GM19463 (cell line): ENCODE measurements at regions not wholly inside any gene's neighbourhood (a gene's known extent, or its start where the extent isn't known, plus 50 kb on each side); places are given as distances from the start of the nearest gene placed in this dataset.
"Not testable (repeated sequence)": the region's sequence is repeated elsewhere in the genome, so short reads cannot be mapped to it uniquely, and the experiment has no call there.

Experiments
- ATAC-seq: cut with Tn5 transposase; IDR thresholded peaks from one replicate; pipeline ENCODE4 v1.9.1; 2021; ENCODE audit warnings: mild to moderate bottlenecking, moderate library complexity; ENCODE audit not compliant: unreplicated experiment

DNA sequence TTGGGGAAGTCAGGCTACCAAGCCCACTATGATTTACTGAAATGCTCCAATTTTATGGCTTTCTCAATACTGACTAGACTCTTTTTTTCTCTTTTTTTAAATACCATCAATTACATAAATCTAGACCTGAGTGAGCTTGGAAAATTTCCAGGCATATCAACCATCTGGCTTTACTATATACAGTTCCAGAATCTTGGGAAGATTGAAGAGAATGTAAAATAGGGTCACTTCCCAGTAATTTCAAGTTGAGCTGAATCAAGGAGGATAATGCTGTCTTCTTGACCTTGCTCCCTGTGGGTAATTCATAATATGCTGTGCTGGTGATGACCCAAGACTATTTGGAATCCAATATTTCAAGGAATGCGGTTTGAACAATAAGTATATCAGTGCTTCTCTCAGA lies 108.1 kb downstream of the MAP3K21 start:
- ATAC-seq, result no peak

DNA sequence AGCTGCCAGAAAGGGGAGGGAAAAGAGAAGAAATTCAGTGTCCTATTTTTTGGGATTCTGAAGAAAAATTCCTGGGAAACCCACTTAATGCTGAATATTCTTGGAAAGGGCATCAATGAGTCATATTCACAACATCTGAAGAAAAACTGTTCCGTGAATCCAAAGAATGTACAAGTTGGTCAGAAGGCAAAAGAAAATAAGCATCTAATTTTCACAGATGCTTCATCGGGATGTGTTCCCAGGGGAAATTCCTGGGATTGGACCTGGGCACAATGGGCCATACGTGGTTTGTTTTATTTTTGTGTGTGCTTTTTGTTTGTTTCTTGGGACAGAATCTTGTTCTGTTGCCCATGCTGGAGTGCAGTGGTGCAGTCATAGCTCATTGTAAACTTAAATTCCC lies 112.2 kb downstream of the MAP3K21 start:
- no peak for ATAC-seq

DNA sequence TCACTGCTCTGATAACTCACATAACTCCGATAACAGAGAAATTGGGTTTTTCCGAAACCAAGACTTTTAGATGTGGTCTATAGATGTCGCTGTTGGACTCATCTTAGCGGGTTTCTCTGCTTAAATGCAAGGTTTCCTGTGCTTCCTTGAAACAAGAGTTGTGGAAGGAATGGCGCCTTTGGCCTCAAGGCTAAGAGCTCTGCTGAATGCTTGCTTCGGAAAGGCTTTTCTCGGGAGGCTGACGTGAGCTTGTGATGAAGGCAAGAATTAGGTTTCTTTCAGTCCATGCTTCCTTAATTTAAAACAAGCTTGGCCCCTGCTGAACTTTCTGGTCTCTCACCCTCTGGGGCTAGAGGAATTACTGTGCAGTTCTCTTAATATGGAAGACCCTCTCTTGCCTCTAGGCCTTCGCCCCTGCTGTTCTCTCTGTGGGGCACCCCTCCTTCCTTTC lies 113.5 kb downstream of the MAP3K21 start:
- no peak for ATAC-seq

DNA sequence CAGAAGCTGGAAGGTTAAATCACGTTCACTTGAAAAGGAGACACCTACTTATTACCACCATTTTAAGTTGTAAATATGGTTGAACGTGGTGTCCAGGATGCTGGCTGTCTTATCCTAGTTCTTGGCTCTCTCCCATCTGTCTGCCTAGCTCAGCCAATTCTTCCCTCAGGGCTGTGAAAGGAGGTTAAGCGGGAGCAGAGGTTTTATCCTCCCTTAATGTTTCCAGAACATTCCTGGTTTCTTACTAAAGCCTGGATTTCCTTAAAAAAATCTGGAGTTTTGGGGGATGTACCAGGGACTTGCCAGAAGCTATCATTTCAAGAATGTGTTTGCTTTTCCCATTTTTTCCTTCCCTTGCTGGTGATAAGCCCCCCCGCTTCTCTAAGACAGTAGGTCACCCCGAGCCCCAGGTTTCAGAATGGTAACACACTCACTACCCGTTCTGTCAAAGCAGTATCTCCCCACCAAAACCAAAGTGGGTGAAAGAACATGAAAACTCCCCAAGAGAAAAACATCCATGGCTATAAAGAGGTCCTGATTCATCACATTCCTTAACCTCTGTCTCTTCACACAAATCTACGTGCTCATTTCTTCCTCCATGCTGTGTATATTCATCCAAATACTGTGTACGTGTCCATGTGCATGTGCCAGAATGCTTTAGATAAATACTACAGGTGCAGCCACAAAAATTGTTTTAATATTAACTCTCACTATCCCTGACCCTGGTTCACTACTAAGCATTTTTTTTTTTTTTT lies 114.7 kb downstream of the MAP3K21 start:
- no peak for ATAC-seq

DNA sequence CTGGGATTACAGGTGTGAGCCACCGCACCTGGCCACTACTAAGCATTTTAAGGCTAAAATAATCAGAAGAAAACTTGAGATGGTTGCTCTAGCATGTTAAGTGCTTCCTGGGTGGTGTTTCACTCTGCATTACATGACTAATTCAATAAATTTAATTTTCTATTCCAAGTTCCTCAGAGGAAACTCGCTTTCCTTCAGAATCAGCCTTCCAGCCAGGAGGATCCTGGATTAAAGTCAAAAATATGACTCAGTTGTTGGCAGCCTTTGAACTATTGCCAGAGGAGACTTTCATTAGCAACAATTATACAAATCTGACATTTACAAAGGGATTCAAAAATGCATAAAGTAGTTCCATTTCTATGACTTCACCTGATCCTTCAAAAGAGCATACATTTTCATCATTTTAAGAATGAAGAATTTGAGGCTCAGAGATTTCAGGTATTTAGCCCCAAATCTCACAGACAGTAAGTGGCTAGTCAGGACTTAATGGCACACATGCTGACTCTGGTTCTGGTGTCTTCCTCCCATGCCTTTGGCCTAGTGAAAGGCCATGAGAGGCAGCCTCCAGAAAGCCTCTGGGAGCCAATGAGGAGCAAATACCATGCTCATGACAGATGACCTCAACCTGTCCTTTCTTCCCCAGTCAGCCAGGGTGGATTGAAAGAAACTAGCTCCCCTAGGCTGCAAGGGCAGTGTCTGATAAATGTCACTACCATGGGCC lies 115.7 kb downstream of the MAP3K21 start:
- no peak for ATAC-seq

DNA sequence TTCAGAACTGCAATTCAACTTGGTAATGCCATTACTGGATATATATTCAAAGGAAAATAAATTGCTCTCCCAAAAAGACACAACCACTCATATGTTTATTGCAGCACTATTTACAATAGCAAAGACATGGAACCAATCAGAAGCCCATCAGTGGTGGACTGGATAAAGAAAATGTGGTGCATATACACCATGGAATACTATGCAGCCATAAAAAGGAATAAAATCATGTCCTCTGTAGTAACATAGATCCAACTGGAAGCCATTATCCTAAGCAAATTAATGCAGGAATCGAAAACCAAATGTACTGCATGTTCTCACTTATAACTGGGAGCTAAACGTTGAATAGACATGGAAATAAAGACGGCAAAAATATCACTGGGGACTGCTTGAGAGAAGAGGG lies 117.0 kb downstream of the MAP3K21 start:
- ATAC-seq, result no peak

DNA sequence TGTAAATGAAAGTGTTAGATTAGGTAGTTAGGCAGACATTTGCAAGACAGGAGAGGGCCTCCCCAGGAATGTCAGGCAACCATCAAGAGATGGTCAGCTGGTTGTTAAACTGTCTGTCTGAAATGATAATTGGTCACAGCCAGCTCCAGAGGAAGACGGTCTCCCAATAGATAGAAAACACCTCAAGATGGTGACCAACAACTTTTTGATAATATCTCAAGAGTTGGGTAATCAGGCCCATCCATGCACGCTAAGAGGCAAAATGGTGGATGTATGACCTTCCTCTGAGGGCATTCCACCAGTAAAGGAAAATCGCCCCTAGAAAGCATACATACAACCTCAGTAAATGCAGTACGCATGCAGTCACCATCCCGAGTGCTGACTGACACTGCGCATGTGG lies 118.2 kb downstream of the MAP3K21 start:
- ATAC-seq, result no peak

DNA sequence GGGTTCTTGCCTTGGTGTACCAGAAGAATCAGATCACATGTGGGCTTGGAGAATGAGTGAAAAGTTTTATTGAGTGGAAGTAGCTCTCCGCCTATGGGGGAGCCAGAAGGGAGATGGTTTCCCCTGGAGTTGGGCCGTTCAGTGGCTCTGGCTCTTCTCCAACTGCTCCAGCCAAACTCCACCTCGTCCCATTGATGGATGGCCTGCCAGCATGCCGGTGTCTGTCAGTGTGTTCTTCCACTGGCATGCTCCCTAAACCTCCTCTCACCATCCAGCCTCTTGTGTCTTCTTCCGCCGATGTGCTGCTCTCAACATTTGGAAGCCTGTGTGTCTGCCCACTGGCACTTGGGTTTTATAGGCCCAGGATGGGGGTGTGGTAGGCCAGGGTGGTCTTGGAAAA lies 119.4 kb downstream of the MAP3K21 start:
- ATAC-seq, result no peak

DNA sequence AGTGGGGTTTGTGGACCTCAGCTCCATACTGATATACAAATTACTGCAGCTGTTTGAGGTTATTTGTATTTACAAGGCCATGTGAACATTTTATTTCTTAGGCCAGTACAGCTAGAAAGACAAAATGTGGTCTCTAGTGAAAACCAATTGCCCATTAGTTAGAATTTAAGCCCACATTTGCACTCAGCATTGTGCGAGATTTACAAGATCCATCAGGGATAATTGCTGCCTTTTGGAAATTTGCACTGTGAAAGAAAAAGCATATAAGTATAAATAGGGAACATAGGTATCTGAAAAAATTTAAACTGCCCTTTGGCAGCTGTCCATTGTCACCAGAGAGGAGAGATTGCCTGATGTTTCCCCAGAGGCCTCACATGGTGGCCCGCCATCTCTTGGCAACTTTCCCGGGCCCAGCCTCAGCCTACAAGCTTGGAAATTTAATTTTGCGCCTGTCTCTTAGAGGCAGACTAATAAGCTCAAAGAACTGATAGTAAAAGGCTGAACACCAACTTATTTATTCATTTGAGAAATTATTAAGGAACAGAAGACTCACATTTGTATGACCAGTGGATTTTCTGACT lies 120.7 kb downstream of the MAP3K21 start:
- no peak for ATAC-seq

DNA sequence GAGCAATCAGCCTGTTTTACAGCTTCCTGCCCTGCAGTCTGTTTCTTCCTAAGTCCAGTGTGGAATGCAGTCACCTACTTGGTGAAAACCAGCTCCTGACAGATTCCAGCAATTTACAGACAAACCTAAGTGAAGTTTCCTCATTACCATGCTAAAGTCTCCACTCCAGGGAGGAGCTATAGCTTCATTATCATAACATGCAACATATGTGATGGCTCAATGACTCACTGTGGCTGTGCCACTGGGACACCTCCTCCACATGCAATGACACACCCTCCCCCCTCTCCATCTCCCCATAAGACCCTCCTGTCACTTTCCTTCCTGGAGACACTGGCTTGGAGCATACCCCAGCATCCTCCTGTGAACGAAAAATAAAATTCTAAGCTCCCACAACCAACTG lies 125.2 kb downstream of the MAP3K21 start:
- ATAC-seq, result no peak

DNA sequence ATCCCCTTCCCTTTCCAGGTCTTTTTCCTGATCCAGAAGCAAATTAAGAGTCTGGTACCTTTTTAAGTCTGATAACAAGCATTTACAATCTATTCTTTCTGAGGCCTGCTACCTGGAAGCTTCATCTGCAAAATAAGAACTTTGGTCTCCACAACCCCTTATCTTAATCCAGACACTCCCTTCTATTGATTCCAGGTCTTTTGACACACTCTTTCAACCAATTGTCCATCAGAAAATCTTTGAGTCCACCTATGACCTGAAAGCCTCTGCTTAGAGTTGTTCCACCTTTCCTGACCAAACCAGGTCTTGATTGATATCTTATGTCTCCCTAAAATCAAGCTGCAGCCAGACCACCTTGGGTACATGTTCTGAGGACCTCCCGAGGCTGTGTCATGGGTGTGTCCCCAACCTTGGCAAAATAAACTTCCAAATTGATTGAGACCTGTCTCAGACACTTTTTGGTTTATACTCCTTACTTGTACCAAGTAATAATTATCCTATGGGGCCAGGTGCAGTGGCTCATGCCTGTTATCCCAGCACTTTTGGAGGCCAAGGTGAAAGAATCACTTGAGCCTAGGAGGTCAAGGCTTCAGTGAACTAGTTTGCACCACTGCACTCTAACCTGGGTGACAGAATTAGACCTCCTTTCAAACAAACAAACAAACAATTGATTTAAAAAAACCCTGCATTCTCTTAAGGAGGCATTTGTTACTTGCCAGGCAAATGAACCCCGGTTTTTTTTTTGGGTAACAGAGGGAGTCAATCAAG lies 126.1 kb downstream of the MAP3K21 start:
- ATAC-seq, result no peak

DNA sequence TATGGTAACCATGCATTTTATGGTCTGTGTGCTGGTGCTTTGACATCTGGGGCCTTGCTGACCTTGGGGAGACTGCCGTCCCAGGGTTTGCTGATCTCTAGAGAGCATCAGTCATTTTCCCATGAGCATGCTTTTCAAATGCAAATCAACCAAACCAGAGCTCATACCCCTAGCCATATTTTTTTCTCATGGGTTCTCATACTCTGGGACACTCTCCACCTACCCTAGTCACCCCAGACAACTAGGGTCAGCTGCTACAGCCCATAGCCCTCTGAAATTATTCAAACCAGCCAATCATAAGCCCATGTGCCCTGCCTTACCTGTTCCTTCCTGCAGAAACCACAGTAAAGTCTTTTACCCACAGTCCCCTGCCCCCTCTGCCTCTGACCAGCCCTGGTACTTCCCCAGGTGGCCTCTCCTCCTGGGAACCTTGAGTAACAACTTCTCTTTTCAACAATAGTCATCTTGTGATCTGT lies 132.0 kb downstream of the MAP3K21 start:
- peak; percentile 86 for ATAC-seq

DNA sequence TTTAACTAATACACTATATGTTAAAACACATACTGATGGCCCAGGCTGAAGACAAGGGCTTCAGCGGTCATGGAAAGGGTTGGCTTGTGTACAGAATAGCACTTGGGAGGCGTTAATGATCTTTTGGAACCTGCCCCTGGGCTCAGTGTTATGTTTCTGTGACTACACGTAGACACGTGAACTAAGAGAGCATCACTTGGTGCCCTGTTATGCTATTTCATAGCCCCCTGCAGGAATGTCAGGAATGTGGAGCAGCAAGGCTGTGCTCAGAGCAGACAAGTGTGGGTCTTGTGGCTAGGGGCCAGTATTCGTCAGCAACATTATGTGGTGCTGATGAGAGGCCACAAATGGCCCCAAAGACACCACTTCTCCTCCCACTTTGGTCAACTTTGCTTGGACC lies 132.4 kb downstream of the MAP3K21 start:
- ATAC-seq, result no peak

DNA sequence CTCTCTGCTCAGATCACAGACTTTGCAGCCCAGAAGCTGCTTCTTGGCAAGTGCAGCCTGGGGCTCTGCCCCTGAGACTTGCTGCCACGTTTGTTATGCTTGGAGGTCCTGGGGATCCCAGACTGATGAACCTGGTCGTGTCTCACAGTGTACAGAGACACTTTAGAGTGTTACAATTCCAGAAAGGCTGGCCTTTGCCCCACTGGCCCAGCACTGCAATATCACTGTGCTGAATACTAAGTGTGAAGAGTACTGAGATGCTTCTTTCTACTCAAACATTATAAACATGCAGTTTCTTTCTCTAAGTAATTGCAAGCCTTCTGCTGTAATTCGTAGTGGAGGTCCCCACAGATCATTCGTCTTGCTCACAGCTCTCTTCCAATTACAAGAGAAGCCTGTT lies 133.2 kb downstream of the MAP3K21 start:
- no peak for ATAC-seq

DNA sequence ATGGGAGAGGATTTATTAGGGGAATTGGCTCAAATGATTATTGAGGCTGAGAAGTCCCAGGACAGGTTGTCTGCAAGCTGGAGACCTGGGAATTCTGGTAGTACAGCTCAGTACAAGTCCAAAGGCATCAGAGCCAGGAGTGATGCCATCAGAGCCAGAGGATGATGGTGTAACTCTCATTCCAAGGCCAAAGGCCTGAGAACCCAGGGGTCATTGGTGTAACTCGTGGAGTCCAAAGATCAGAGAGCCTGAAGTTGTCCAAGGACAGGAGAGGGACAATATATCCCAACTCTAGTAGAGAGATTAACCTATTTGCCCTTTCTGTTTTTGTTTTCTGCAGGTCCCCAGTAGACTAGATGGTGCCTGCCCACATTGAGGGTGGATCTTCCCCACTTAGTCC lies 134.3 kb downstream of the MAP3K21 start:
- no peak for ATAC-seq

DNA sequence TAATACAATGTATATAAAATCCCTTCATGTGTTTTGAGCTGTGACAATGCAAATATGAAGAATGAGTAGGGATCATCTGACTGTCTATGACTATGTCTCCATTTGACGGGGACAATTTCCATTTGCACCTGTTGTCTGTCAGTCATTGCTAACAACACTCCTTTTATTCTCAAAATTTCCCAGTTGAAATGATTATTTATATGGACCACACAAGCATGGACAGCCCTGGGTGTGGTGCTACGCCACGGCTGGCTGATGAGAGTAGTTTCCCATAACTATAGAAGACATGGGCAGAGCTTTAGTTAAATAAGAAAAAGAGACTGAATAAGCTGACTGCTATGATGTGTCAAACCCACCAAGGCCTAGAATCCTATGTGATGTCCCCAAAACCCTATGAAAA lies 135.8 kb downstream of the MAP3K21 start:
- no peak for ATAC-seq

DNA sequence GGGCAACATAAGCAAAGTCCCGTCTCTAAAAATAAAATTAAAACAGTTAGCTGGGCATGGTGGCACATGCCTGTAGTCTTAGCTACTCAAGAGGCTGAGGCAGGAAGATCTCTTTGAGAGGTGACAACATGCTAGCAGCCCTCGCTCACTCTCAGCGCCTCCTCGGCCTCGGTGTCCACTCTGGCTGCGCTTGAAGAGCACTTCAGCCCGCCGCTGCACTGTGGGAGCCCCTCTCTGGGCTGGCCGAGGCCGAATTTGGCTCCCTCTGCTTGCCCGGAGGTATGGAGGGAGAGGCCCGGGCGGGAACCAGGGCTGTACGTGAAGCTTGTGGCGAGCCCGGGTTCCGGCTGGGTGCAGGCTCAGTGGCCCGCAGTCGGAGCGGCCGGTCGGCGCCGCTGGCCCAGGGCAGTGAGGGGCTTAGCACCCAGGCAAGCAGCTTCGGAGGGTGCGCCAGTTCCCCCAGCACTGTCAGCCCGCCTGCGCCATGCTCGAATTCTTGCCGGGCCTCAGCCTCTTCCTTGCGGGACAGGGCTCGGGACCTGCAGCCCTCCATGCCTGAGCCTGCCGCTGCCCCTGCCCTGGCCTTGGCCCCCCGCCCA lies 138.3 kb downstream of the MAP3K21 start:
- no peak for ATAC-seq

DNA sequence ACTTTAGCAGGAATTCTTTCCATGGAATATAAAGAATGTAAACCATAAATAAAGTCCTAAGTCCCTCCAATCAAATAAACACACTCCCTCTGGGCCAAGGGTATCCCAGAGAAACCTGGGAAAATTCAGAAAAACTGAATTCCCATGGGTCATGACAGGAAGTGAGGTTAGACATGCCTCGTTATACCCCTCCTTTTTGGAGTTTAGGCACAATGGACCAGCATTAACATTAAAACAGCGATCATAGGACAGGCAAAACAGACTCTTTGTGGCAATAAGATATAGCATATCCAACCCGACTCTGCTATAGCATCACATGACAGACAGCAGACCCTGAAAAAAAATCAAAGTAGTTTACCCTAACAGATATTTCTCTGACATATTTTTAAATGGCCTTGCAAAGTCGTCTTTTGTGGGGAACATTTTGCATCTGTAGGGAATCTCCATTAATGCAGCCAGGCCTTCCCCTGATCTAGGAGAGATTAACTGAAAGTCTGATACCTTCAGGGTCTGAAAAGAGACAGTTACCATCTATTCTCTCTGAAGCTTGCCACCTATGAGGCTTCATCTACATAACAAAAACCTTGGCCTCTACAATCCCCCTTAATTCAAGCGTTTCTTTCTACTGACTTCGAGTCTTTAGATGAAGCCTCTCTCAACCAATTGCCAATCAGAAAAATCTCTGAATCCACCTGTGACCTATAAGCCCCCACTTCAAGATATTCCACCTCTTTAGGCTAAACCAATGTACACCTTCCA lies 143.0 kb upstream of the KCNK1 start:
- no peak for ATAC-seq

DNA sequence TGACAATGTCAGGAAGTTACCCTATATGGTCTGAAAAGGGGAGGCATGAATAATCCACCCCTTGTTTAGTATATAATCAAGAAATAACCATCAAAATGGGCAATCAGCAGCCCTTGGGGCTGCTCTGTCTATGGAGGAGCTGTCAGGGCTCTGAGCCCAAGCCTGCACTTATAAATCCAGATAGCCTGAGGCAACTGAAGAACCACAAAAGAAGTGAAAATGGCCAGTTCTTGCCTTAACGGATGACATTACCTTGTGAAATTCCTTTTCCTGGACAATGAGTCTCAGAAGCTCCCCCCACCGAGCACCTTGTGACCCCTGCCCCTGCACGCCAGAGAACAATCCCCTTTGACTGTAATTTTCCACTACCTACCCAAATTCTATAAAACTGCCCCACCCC lies 142.1 kb upstream of the KCNK1 start:
- ATAC-seq, result not testable (repeated sequence)

DNA sequence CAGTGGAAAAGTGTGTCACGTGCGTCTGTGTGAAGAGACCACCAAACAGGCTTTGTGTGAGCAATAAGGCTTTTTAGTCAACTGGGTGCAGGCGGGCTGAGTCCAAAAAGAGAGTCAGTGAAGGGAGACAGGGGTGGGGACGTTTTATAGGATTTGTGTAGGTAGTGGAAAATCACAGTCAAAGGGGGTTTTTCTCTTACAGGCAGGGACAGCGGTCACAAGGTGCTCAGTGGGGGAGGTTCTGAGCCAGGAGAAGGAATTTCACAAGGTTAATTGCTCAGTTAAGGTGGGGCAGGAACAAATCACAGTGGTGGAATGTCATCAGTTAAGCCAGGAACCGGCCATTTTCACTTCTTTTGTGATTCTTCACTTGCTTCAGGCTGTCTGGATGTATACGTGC lies 141.1 kb upstream of the KCNK1 start:
- not testable (repeated sequence) for ATAC-seq
